CD14-positive monocyte (primary cell): ENCODE measurements at regions not wholly inside any gene's neighbourhood (a gene's known extent, or its start where the extent isn't known, plus 50 kb on each side); places are given as distances from the start of the nearest gene placed in this dataset.

Experiments used
- DNase-seq, 3 donors: peaks; one replicate each; pipeline ENCODE4 v3.0.0-alpha.2; 2011 to 2022
- H2AFZ ChIP-seq: 2 replicates; pipeline ENCODE4 v1.6.0; 2012; ENCODE audit warnings: mild to moderate bottlenecking, low read depth, low read length, inconsistent platforms; ENCODE audit not compliant: insufficient read depth, poor library complexity, severe bottlenecking
- H3K27ac ChIP-seq, 2 donors: 1 replicate in 1 of 2; 2 replicates in 1 of 2; pipeline ENCODE4 v1.5.1; 2012 to 2013; ENCODE audit warnings: low read length in 2 of 2, control low read depth in 1 of 2, inconsistent platforms in 1 of 2, low read depth in 1 of 2, mild to moderate bottlenecking in 1 of 2
- H3K27me3 ChIP-seq, 2 donors: one replicate each; pipeline versions ENCODE4 v1.6.0 to v1.6.1; 2011 to 2013; ENCODE audit warnings: low read length in 2 of 2; ENCODE audit not compliant: control insufficient read depth in 2 of 2, insufficient read depth in 2 of 2
- H3K36me3 ChIP-seq, 2 donors: replicated peaks in 1 of 2; 1 replicate in 1 of 2; 2 replicates in 1 of 2; pipeline versions ENCODE4 v1.5.1 to v1.6.1; 2012 to 2013; ENCODE audit warnings: low read length in 2 of 2, control low read depth in 1 of 2, inconsistent platforms in 1 of 2, mild to moderate bottlenecking in 1 of 2; ENCODE audit not compliant: insufficient read depth in 2 of 2, control insufficient read depth in 1 of 2
- H3K4me1 ChIP-seq, 2 donors: 1 replicate in 1 of 2; 2 replicates in 1 of 2; pipeline versions ENCODE4 v1.5.1 to v1.6.1; 2012 to 2013; ENCODE audit warnings: low read length in 2 of 2, control low read depth in 1 of 2, inconsistent platforms in 1 of 2, mild to moderate bottlenecking in 1 of 2, moderate library complexity in 1 of 2; ENCODE audit not compliant: insufficient read depth in 2 of 2, control insufficient read depth in 1 of 2
- H3K4me2 ChIP-seq: replicated peaks from 2 replicates; pipeline ENCODE3; 2012; ENCODE audit warnings: low read length, moderate library complexity, mild to moderate bottlenecking; ENCODE audit not compliant: poor library complexity, severe bottlenecking; ENCODE audit errors: extremely low read depth
- H3K4me3 ChIP-seq, 3 experiments: fragments of 200-600 bp in 1 of 3; sonication (generic) in 1 of 3; replicated peaks in 1 of 3; 1 replicate in 2 of 3; 2 replicates in 1 of 3; pipeline ENCODE4 v1.5.1; 2011 to 2013; ENCODE audit warnings: low read length in 3 of 3, mild to moderate bottlenecking in 3 of 3, control low read depth in 2 of 3, low read depth in 2 of 3, inconsistent platforms in 1 of 3, moderate library complexity in 1 of 3
- H3K79me2 ChIP-seq: 2 replicates; pipeline ENCODE4 v1.6.0; 2012; ENCODE audit warnings: mild to moderate bottlenecking, control low read depth, inconsistent platforms, low read length, moderate library complexity; ENCODE audit not compliant: insufficient read depth
- H3K9ac ChIP-seq: 2 replicates; pipeline ENCODE4 v1.6.0; 2017; ENCODE audit warnings: low read length, mild to moderate bottlenecking; ENCODE audit not compliant: insufficient read depth, poor library complexity, severe bottlenecking
- H3K9me3 ChIP-seq, 2 donors: replicated peaks in 1 of 2; 1 replicate in 1 of 2; 2 replicates in 1 of 2; pipeline versions ENCODE4 v1.5.1 to v1.6.1; 2012 to 2013; ENCODE audit warnings: low read length in 2 of 2, control low read depth in 1 of 2; ENCODE audit not compliant: control insufficient read depth in 1 of 2, insufficient read depth in 1 of 2
- H4K20me1 ChIP-seq: 2 replicates; pipeline ENCODE4 v1.6.0; 2012; ENCODE audit warnings: mild to moderate bottlenecking, low read length, control low read depth, moderate library complexity; ENCODE audit not compliant: insufficient read depth
- H3K27ac Mint-ChIP-seq, 7 donors: one replicate each; pipeline ENCODE4 v1.8.0; 2020; ENCODE audit warnings: mild to moderate bottlenecking in 7 of 7, mixed read lengths in 7 of 7, moderate library complexity in 6 of 7, inconsistent platforms in 2 of 7
- H3K27me3 Mint-ChIP-seq, 3 donors: one replicate each; pipeline ENCODE4 v1.8.0; 2021 to 2022; ENCODE audit warnings: low read depth in 3 of 3, mild to moderate bottlenecking in 3 of 3, mixed read lengths in 3 of 3, moderate library complexity in 3 of 3, inconsistent platforms in 1 of 3
- H3K36me3 Mint-ChIP-seq, 2 donors: one replicate each; pipeline ENCODE4 v1.8.0; 2020; ENCODE audit warnings: mixed read lengths in 2 of 2, inconsistent platforms in 1 of 2, mild to moderate bottlenecking in 1 of 2
- H3K4me1 Mint-ChIP-seq: one replicate; pipeline ENCODE4 v1.8.0; 2020; ENCODE audit warnings: mild to moderate bottlenecking, mixed read lengths
- H3K4me3 Mint-ChIP-seq, 2 donors: one replicate each; pipeline ENCODE4 v1.8.0; 2020; ENCODE audit warnings: mild to moderate bottlenecking in 2 of 2, mixed read lengths in 2 of 2, moderate library complexity in 1 of 2
- H3K9me3 Mint-ChIP-seq, 7 donors: one replicate each; pipeline ENCODE4 v1.8.0; 2020 to 2022; ENCODE audit warnings: mixed read lengths in 7 of 7, mild to moderate bottlenecking in 6 of 7, moderate library complexity in 6 of 7, inconsistent platforms in 2 of 7
- CTCF ChIP-seq: fragments of 200-600 bp; IDR thresholded peaks from one replicate; pipeline ENCODE4 v1.8.0; 2022; ENCODE audit warnings: antibody characterized with exemption, mild to moderate bottlenecking
- WGBS: methylation state at CpG from one replicate; pipeline ENCODE4 v1.1.5; 2013; ENCODE audit warnings: missing lambda C conversion rate; ENCODE audit not compliant: insufficient coverage; 5-methylcytosine and 5-hydroxymethylcytosine counted together
- intact Hi-C, 2 donors: fragments of 100-400 bp; cut with micrococcal nuclease; formaldehyde crosslinking; loops; one replicate each; pipeline versions ENCODE4 v1.15.0 to v1.15.1; 2023

GRCh38 chr1:83619170-83619896, 379.6 kb downstream of the TTLL7 start:
- Histone ChIP-seq H3K9ac (no peak overlapping the region), H3K4me1 (no peaks in the 10 kb centered on the region), H3K9me3 (no peaks in the 10 kb centered on the region), H4K20me1 (no peaks in the 10 kb centered on the region), H3K4me3 (no peak overlapping the region), H3K27me3 (no peaks in the 10 kb centered on the region), H3K27ac (no peak overlapping the region), H3K4me2 (no peak overlapping the region), H3K79me2 (no peaks in the 10 kb centered on the region), H2AFZ (no peak overlapping the region), H3K36me3 (no peaks in the 10 kb centered on the region)
- Mint-ChIP-seq H3K36me3 (no peaks in the 10 kb centered on the region), H3K4me3 (no peak overlapping the region), H3K9me3 (peaks cover 0 to 9% (median 0%) of the 10 kb centered on the region in 7 donors), H3K27me3 (no peaks in the 10 kb centered on the region), H3K27ac (no peak overlapping the region), H3K4me1 (no peaks in the 10 kb centered on the region)
- no peak for TF ChIP-seq CTCF
- intact Hi-C loops = no loop called here
- no peak for DNase-seq
- 47% methylated on average over 2 of the region's 2 CpGs for WGBS

GRCh38 chr1:83617883-83618282, 381.0 kb downstream of the TTLL7 start:
- no peak overlapping the region for H3K9ac ChIP-seq
- no peaks in the 10 kb centered on the region for H3K9me3 ChIP-seq
- TF ChIP-seq CTCF = no peak
- H3K36me3 ChIP-seq = no peaks in the 10 kb centered on the region
- no peak overlapping the region for H3K4me3 ChIP-seq
- DNase-seq = no peak
- WGBS = 100% methylated on average over 2 of the region's 7 CpGs
- H2AFZ ChIP-seq = no peak overlapping the region
- H3K27ac ChIP-seq = no peak overlapping the region
- H4K20me1 ChIP-seq = no peaks in the 10 kb centered on the region
- no peaks in the 10 kb centered on the region for H3K4me1 Mint-ChIP-seq
- H3K27me3 Mint-ChIP-seq = no peaks in the 10 kb centered on the region
- no peaks in the 10 kb centered on the region for H3K36me3 Mint-ChIP-seq
- no peak overlapping the region for H3K4me3 Mint-ChIP-seq
- H3K27ac Mint-ChIP-seq = no peak overlapping the region
- no peaks in the 10 kb centered on the region for H3K4me1 ChIP-seq
- no peaks in the 10 kb centered on the region for H3K27me3 ChIP-seq
- no peaks in the 10 kb centered on the region for H3K79me2 ChIP-seq
- intact Hi-C loops = no loop called here
- peaks cover 0 to 7% (median 0%) of the 10 kb centered on the region in 7 donors for H3K9me3 Mint-ChIP-seq
- no peak overlapping the region for H3K4me2 ChIP-seq
